Vagina (tissue), 2 donors: ENCODE measurements at regions not wholly inside any gene's neighbourhood (a gene's known extent, or its start where the extent isn't known, plus 50 kb on each side); places are given as distances from the start of the nearest gene placed in this dataset.

Source experiments
- CTCF ChIP-seq, 3 experiments: fragments of 450-650 bp in 2 of 3; fragments of 200-600 bp in 1 of 3; sonication (generic) in 1 of 3; IDR thresholded peaks; one replicate each; pipeline ENCODE4 v1.5.1; 2017 to 2019; ENCODE audit warnings: antibody characterized with exemption in 3 of 3, mild to moderate bottlenecking in 2 of 3, moderate library complexity in 2 of 3
- POLR2A ChIP-seq, 2 donors: fragments of 450-650 bp; IDR thresholded peaks; one replicate each; pipeline ENCODE4 v1.6.1; 2017; ENCODE audit warnings: antibody characterized with exemption in 2 of 2, mild to moderate bottlenecking in 2 of 2, moderate library complexity in 2 of 2
- POLR2AphosphoS5 ChIP-seq, 2 donors: sonication (generic); formaldehyde crosslinking; IDR thresholded peaks; one replicate each; pipeline ENCODE4 v1.9.0; 2017; ENCODE audit warnings: antibody characterized with exemption in 2 of 2, mild to moderate bottlenecking in 2 of 2, low read depth in 1 of 2; ENCODE audit not compliant: insufficient read depth in 1 of 2

- no peak for TF ChIP-seq CTCF (IDR thresholded peaks at IDR 0.05)
- TF ChIP-seq POLR2A (IDR thresholded peaks at IDR 0.05): no peak
- TF ChIP-seq POLR2AphosphoS5 (IDR thresholded peaks at IDR 0.05; ENCODE audit: insufficient read depth in 1 of 2, low read depth in 1 of 2): no peak
Measured at GRCh38 chr3:94292151-94292550, 229.3 kb downstream of the NSUN3 start.
